Pulmonary artery endothelial cell (primary cell): ENCODE measurements at regions not wholly inside any gene's neighbourhood (a gene's known extent, or its start where the extent isn't known, plus 50 kb on each side); places are given as distances from the start of the nearest gene placed in this dataset.
"Not testable (repeated sequence)": the region's sequence is repeated elsewhere in the genome, so short reads cannot be mapped to it uniquely, and the experiment has no call there.

ENCODE experiments used
- DNase-seq: peaks from one replicate; pipeline ENCODE4 v3.0.0-alpha.2; 2011; ENCODE audit warnings: low read depth, low spot score

- not testable (repeated sequence) for DNase-seq
Observed at GRCh38 chr3:192968901-192969300, 51.2 kb upstream of the MB21D2 start.

GRCh38 chr3:192980632-192981031 is 63.0 kb upstream of the MB21D2 start:
- no peak for DNase-seq

- DNase-seq, result no peak
Observed at GRCh38 chr3:192986379-192986778, 68.7 kb upstream of the MB21D2 start.

GRCh38 chr3:192991356-192991755 is 73.7 kb upstream of the MB21D2 start:
- DNase-seq, result no peak

GRCh38 chr3:192992361-192992760 is 74.7 kb upstream of the MB21D2 start:
- DNase-seq, result no peak

- DNase-seq, result no peak
Observed at GRCh38 chr3:192993411-192993810, 75.8 kb upstream of the MB21D2 start.

GRCh38 chr3:193001113-193001512 is 83.5 kb upstream of the MB21D2 start:
- DNase-seq, result not testable (repeated sequence)

- DNase-seq, result not testable (repeated sequence)
Observed at GRCh38 chr3:193003624-193004023, 86.0 kb upstream of the MB21D2 start.

GRCh38 chr3:193008654-193009053 is 91.0 kb upstream of the MB21D2 start:
- DNase-seq, result no peak

- no peak for DNase-seq
Observed at GRCh38 chr3:193010191-193010590, 92.5 kb upstream of the MB21D2 start.

- DNase-seq, result no peak
Observed at GRCh38 chr3:193011958-193012357, 94.3 kb upstream of the MB21D2 start.

GRCh38 chr3:193014902-193015301 is 97.2 kb upstream of the MB21D2 start:
- no peak for DNase-seq

- no peak for DNase-seq
Observed at GRCh38 chr3:193016437-193016901, 98.8 kb upstream of the MB21D2 start.

GRCh38 chr3:193021506-193022010 is 103.9 kb upstream of the MB21D2 start:
- no peak for DNase-seq

GRCh38 chr3:193023218-193023617 is 105.6 kb upstream of the MB21D2 start:
- no peak for DNase-seq

GRCh38 chr3:193028258-193028657 is 110.6 kb upstream of the MB21D2 start:
- no peak for DNase-seq

- DNase-seq, result no peak
Observed at GRCh38 chr3:193029800-193030199, 112.1 kb upstream of the MB21D2 start.

GRCh38 chr3:193030276-193030675 is 112.6 kb upstream of the MB21D2 start:
- no peak for DNase-seq

- DNase-seq, result no peak
Observed at GRCh38 chr3:193031911-193032310, 114.3 kb upstream of the MB21D2 start.

- DNase-seq, result no peak
Observed at GRCh38 chr3:193033226-193033780, 115.6 kb upstream of the MB21D2 start.

GRCh38 chr3:193037828-193038227 is 120.2 kb upstream of the MB21D2 start:
- DNase-seq, result not testable (repeated sequence)

- DNase-seq, result no peak
Observed at GRCh38 chr3:193039058-193039457, 121.4 kb upstream of the MB21D2 start.

GRCh38 chr3:193040836-193041672 is 123.4 kb upstream of the MB21D2 start:
- no peak for DNase-seq
